Trophoblast cell (in vitro differentiated cells and primary cell): ENCODE measurements at regions not wholly inside any gene's neighbourhood (a gene's known extent, or its start where the extent isn't known, plus 50 kb on each side); places are given as distances from the start of the nearest gene placed in this dataset.
"Not testable (repeated sequence)": the region's sequence is repeated elsewhere in the genome, so short reads cannot be mapped to it uniquely, and the experiment has no call there.

Source experiments
- DNase-seq, 2 donors: peaks; one replicate each; pipeline ENCODE4 v3.0.0-alpha.2; 2016
- H2AFZ ChIP-seq: 2 replicates; pipeline ENCODE4 v1.6.1; 2013; ENCODE audit warnings: low read length, moderate library complexity, mild to moderate bottlenecking; ENCODE audit not compliant: insufficient read depth, poor library complexity
- H2AK5ac ChIP-seq: 2 replicates; pipeline ENCODE4 v1.6.1; 2013; ENCODE audit warnings: mild to moderate bottlenecking, low read length
- H2BK120ac ChIP-seq: 2 replicates; pipeline ENCODE4 v1.6.1; 2013; ENCODE audit warnings: low read length, mild to moderate bottlenecking, moderate library complexity; ENCODE audit not compliant: insufficient read depth, poor library complexity
- H2BK12ac ChIP-seq: 2 replicates; pipeline ENCODE4 v1.6.1; 2013; ENCODE audit warnings: mild to moderate bottlenecking, low read length, moderate library complexity
- H2BK5ac ChIP-seq: 2 replicates; pipeline ENCODE4 v1.6.1; 2013; ENCODE audit warnings: low read length, low read depth, moderate library complexity, mild to moderate bottlenecking; ENCODE audit not compliant: poor library complexity
- H3K14ac ChIP-seq: 2 replicates; pipeline ENCODE4 v1.6.1; 2013; ENCODE audit warnings: mild to moderate bottlenecking, low read length
- H3K18ac ChIP-seq: 2 replicates; pipeline ENCODE4 v1.6.1; 2013; ENCODE audit warnings: mild to moderate bottlenecking, low read length
- H3K23ac ChIP-seq: 2 replicates; pipeline ENCODE4 v1.6.1; 2013; ENCODE audit warnings: low read length
- H3K27ac ChIP-seq: 2 replicates; pipeline ENCODE4 v1.5.1; 2013; ENCODE audit warnings: low read depth, mild to moderate bottlenecking, inconsistent platforms, low read length, moderate library complexity
- H3K27me3 ChIP-seq: 2 replicates; pipeline ENCODE4 v1.6.1; 2013; ENCODE audit warnings: inconsistent platforms, mild to moderate bottlenecking, low read length, moderate library complexity; ENCODE audit not compliant: insufficient read depth
- H3K36me3 ChIP-seq, 2 experiments: 1 replicate in 1 of 2; 2 replicates in 1 of 2; pipeline ENCODE4 v1.6.1; 2013; ENCODE audit warnings: low read length in 2 of 2, mild to moderate bottlenecking in 2 of 2, moderate library complexity in 1 of 2; ENCODE audit not compliant: insufficient read depth in 2 of 2, control insufficient read depth in 1 of 2
- H3K4ac ChIP-seq: 2 replicates; pipeline ENCODE4 v1.6.1; 2013; ENCODE audit warnings: low read depth, mild to moderate bottlenecking, low read length, moderate library complexity
- H3K4me1 ChIP-seq, 2 experiments: 1 replicate in 1 of 2; 2 replicates in 1 of 2; pipeline ENCODE4 v1.6.1; 2013; ENCODE audit warnings: low read length in 2 of 2, mild to moderate bottlenecking in 2 of 2, moderate library complexity in 1 of 2; ENCODE audit not compliant: insufficient read depth in 2 of 2, control insufficient read depth in 1 of 2
- H3K4me2 ChIP-seq: 2 replicates; pipeline ENCODE4 v1.6.1; 2013; ENCODE audit warnings: inconsistent platforms, mild to moderate bottlenecking, low read length, moderate library complexity
- H3K4me3 ChIP-seq: 2 replicates; pipeline ENCODE4 v1.5.1; 2013; ENCODE audit warnings: mild to moderate bottlenecking, low read depth, low read length, inconsistent platforms
- H3K79me1 ChIP-seq: one replicate; pipeline ENCODE4 v1.6.1; 2013; ENCODE audit warnings: low read length
- H3K79me2 ChIP-seq: 2 replicates; pipeline ENCODE4 v1.6.1; 2013; ENCODE audit warnings: low read length, mild to moderate bottlenecking; ENCODE audit not compliant: control insufficient read depth, insufficient read depth, poor library complexity
- H3K9ac ChIP-seq: 2 replicates; pipeline ENCODE4 v1.6.1; 2013; ENCODE audit warnings: mild to moderate bottlenecking, low read length
- H3K9me3 ChIP-seq: 2 replicates; pipeline ENCODE4 v1.6.1; 2013; ENCODE audit warnings: low read depth, mild to moderate bottlenecking, control low read depth, inconsistent platforms, low read length; ENCODE audit not compliant: insufficient read depth
- H4K12ac ChIP-seq: 2 replicates; pipeline ENCODE4 v1.6.1; 2013; ENCODE audit warnings: low read depth, mild to moderate bottlenecking, low read length, moderate library complexity
- H4K8ac ChIP-seq: 2 replicates; pipeline ENCODE4 v1.6.1; 2013; ENCODE audit warnings: low read depth, mild to moderate bottlenecking, low read length, moderate library complexity
- H4K91ac ChIP-seq: one replicate; pipeline ENCODE4 v1.6.1; 2013; ENCODE audit warnings: low read depth, mild to moderate bottlenecking, low read length, moderate library complexity
- WGBS: extraction: QIAGEN DNeasy Blood & Tissue Kit; methylation state at CpG from one replicate; pipeline ENCODE4 v1.1.7; 2013; ENCODE audit warnings: missing lambda C conversion rate; ENCODE audit not compliant: insufficient read length, insufficient coverage; ENCODE audit errors: extremely low coverage; 5-methylcytosine and 5-hydroxymethylcytosine counted together

GRCh38 chr5:122618046-122618445, 156.8 kb upstream of the SNX2 start:
- not testable (repeated sequence) for H3K79me2 ChIP-seq, H3K4me2 ChIP-seq, H4K8ac ChIP-seq, H2AK5ac ChIP-seq, DNase-seq, H3K14ac ChIP-seq, H3K27ac ChIP-seq, H3K79me1 ChIP-seq, H3K18ac ChIP-seq, H3K27me3 ChIP-seq, H2BK12ac ChIP-seq, H4K91ac ChIP-seq, H2AFZ ChIP-seq, H2BK5ac ChIP-seq, H3K9me3 ChIP-seq, H3K4me3 ChIP-seq, H4K12ac ChIP-seq, H3K4me1 ChIP-seq, H2BK120ac ChIP-seq, H3K9ac ChIP-seq, H3K23ac ChIP-seq, H3K36me3 ChIP-seq, H3K4ac ChIP-seq
- WGBS, result no CpG with 5 or more reads among the region's 5 CpGs

- not testable (repeated sequence) for H3K79me1 ChIP-seq, H3K4me3 ChIP-seq, H4K12ac ChIP-seq, H2BK12ac ChIP-seq, DNase-seq, H3K14ac ChIP-seq, H2BK120ac ChIP-seq, H3K27me3 ChIP-seq, H4K8ac ChIP-seq, H3K4me1 ChIP-seq, H3K9me3 ChIP-seq, H3K18ac ChIP-seq, H3K23ac ChIP-seq, H3K4me2 ChIP-seq, H4K91ac ChIP-seq, H2AFZ ChIP-seq, H3K36me3 ChIP-seq, H3K79me2 ChIP-seq, H2BK5ac ChIP-seq, H3K9ac ChIP-seq, H3K4ac ChIP-seq, H3K27ac ChIP-seq, H2AK5ac ChIP-seq
- no CpG with 5 or more reads among the region's 4 CpGs for WGBS
Observed at GRCh38 chr5:122620768-122621167, 154.1 kb upstream of the SNX2 start.

- not testable (repeated sequence) for H3K9me3 ChIP-seq, H3K4me3 ChIP-seq, H4K8ac ChIP-seq
Observed at GRCh38 chr5:122628714-122629113, 146.2 kb upstream of the SNX2 start.

GRCh38 chr5:122629121-122629677, 145.7 kb upstream of the SNX2 start:
- no peaks in the 10 kb centered on the region for H3K27me3 ChIP-seq
- no peak overlapping the region for H3K9ac ChIP-seq
- no peak overlapping the region for H3K4me2 ChIP-seq

More at GRCh38 chr5:122628714-122629113, 146.2 kb upstream of the SNX2 start:
- H3K79me1 ChIP-seq, H2AK5ac ChIP-seq, H3K23ac ChIP-seq, DNase-seq, H3K4me2 ChIP-seq, H2BK120ac ChIP-seq, H3K4me1 ChIP-seq, H3K36me3 ChIP-seq, H2BK5ac ChIP-seq, H3K27me3 ChIP-seq, H2AFZ ChIP-seq, H3K79me2 ChIP-seq, H3K14ac ChIP-seq, H4K91ac ChIP-seq, H3K18ac ChIP-seq, H2BK12ac ChIP-seq, H3K4ac ChIP-seq, H3K9ac ChIP-seq, H4K12ac ChIP-seq, H3K27ac ChIP-seq: not testable (repeated sequence)
- WGBS, result no CpG with 5 or more reads among the region's 4 CpGs

More at GRCh38 chr5:122629121-122629677, 145.7 kb upstream of the SNX2 start:
- H2BK120ac ChIP-seq, result no peak overlapping the region
- H3K79me2 ChIP-seq, result no peaks in the 10 kb centered on the region
- H3K9me3 ChIP-seq, result no peaks in the 10 kb centered on the region
- H2AFZ ChIP-seq, result no peak overlapping the region
- H3K27ac ChIP-seq, result no peak overlapping the region
- no peak overlapping the region for H2BK12ac ChIP-seq
- no peak overlapping the region for H4K12ac ChIP-seq
- no peak overlapping the region for H3K4me3 ChIP-seq
- no peaks in the 10 kb centered on the region for H3K36me3 ChIP-seq
- no peak overlapping the region for H3K18ac ChIP-seq
- H3K14ac ChIP-seq, result no peak overlapping the region
- no peaks in the 10 kb centered on the region for H3K4me1 ChIP-seq
- no peak overlapping the region for H3K23ac ChIP-seq
- WGBS, result no CpG with 5 or more reads among the region's 7 CpGs
- no peak for DNase-seq
- H3K4ac ChIP-seq, result no peak overlapping the region
- H4K8ac ChIP-seq, result no peak overlapping the region
- no peaks in the 10 kb centered on the region for H3K79me1 ChIP-seq
- no peak overlapping the region for H2AK5ac ChIP-seq
- H4K91ac ChIP-seq, result no peak overlapping the region
- no peak overlapping the region for H2BK5ac ChIP-seq
